Smooth muscle cell (in vitro differentiated cells): ENCODE measurements at regions not wholly inside any gene's neighbourhood (a gene's known extent, or its start where the extent isn't known, plus 50 kb on each side); places are given as distances from the start of the nearest gene placed in this dataset.

Experiments
- DNase-seq: peaks from one replicate; lab custom pipeline; 2025; ENCODE audit not compliant: unreplicated experiment; lab: John Stamatoyannopoulos, UW
- H2AFZ ChIP-seq: fragments of 200-600 bp; sonication (generic); 2 replicates; pipeline ENCODE4 v1.6.0; 2016; ENCODE audit warnings: antibody characterized with exemption, low read depth, mild to moderate bottlenecking
- H3F3A ChIP-seq: fragments of 200-600 bp; sonication (generic); 2 replicates; pipeline ENCODE4 v1.6.0; 2017; ENCODE audit warnings: antibody characterized with exemption, low read depth
- H3K27ac ChIP-seq: fragments of 200-600 bp; sonication (generic); 2 replicates; pipeline ENCODE4 v1.5.1; 2016; ENCODE audit warnings: low read depth, mild to moderate bottlenecking
- H3K27me3 ChIP-seq: fragments of 200-600 bp; sonication (generic); 2 replicates; pipeline ENCODE4 v1.6.1; 2016; ENCODE audit warnings: low read depth, mild to moderate bottlenecking
- H3K36me3 ChIP-seq: fragments of 200-600 bp; sonication (generic); 2 replicates; pipeline ENCODE4 v1.5.1; 2016; ENCODE audit warnings: low read depth
- H3K4me1 ChIP-seq: fragments of 200-600 bp; sonication (generic); 2 replicates; pipeline ENCODE4 v1.5.1; 2016; ENCODE audit warnings: low read depth
- H3K4me2 ChIP-seq: fragments of 200-600 bp; sonication (generic); 2 replicates; pipeline ENCODE4 v1.6.0; 2016; ENCODE audit warnings: mild to moderate bottlenecking
- H3K4me3 ChIP-seq: fragments of 200-600 bp; sonication (generic); 2 replicates; pipeline ENCODE4 v1.5.1; 2016; ENCODE audit warnings: mild to moderate bottlenecking
- H3K79me2 ChIP-seq: fragments of 200-600 bp; sonication (generic); 2 replicates; pipeline ENCODE4 v1.6.0; 2016; ENCODE audit warnings: low read depth, mild to moderate bottlenecking
- H3K9ac ChIP-seq: fragments of 200-600 bp; sonication (generic); 2 replicates; pipeline ENCODE4 v1.6.0; 2016; ENCODE audit warnings: low read depth
- H3K9me3 ChIP-seq: fragments of 200-600 bp; sonication (generic); replicated peaks from 2 replicates; pipeline ENCODE4 v1.5.1; 2016; ENCODE audit warnings: low read depth
- H4K20me1 ChIP-seq: fragments of 200-600 bp; sonication (generic); 2 replicates; pipeline ENCODE4 v1.6.0; 2016; ENCODE audit warnings: low read depth
- CTCF ChIP-seq: fragments of 200-600 bp; sonication (generic); IDR thresholded peaks from 2 replicates; pipeline ENCODE4 v1.5.1; 2017; ENCODE audit warnings: borderline replicate concordance, mild to moderate bottlenecking, antibody characterized with exemption; ENCODE audit not compliant: insufficient read depth, poor library complexity, severe bottlenecking

GRCh38 chr14:42673963-42674362 lies 1067.3 kb downstream of the LRFN5 start:
- TF ChIP-seq CTCF: no peak

GRCh38 chr14:42671636-42672035 lies 1065.0 kb downstream of the LRFN5 start:
- no peaks in the 10 kb centered on the region for H3F3A ChIP-seq
- TF ChIP-seq CTCF: no peak
- H3K4me1 ChIP-seq: no peaks in the 10 kb centered on the region
- no peak overlapping the region for H2AFZ ChIP-seq
- no peak overlapping the region for H3K9ac ChIP-seq
- no peak overlapping the region for H3K4me2 ChIP-seq
- no peak overlapping the region for H3K27ac ChIP-seq
- no peak for DNase-seq
- no peaks in the 10 kb centered on the region for H3K36me3 ChIP-seq
- no peaks in the 10 kb centered on the region for H3K27me3 ChIP-seq
- H4K20me1 ChIP-seq: no peaks in the 10 kb centered on the region
- no peak overlapping the region for H3K4me3 ChIP-seq
- no peaks in the 10 kb centered on the region for H3K79me2 ChIP-seq
- no peaks in the 10 kb centered on the region for H3K9me3 ChIP-seq

More at GRCh38 chr14:42673963-42674362, 1067.3 kb downstream of the LRFN5 start:
- no peak overlapping the region for H3K4me3 ChIP-seq
- no peaks in the 10 kb centered on the region for H3K4me1 ChIP-seq
- no peaks in the 10 kb centered on the region for H4K20me1 ChIP-seq
- H3K9ac ChIP-seq: no peak overlapping the region
- H3F3A ChIP-seq: no peaks in the 10 kb centered on the region
- no peaks in the 10 kb centered on the region for H3K27me3 ChIP-seq
- DNase-seq: no peak
- H3K36me3 ChIP-seq: no peaks in the 10 kb centered on the region
- no peak overlapping the region for H2AFZ ChIP-seq
- H3K27ac ChIP-seq: no peak overlapping the region
- H3K9me3 ChIP-seq: no peaks in the 10 kb centered on the region
- no peak overlapping the region for H3K4me2 ChIP-seq
- no peaks in the 10 kb centered on the region for H3K79me2 ChIP-seq

GRCh38 chr14:42665083-42665482 lies 1058.4 kb downstream of the LRFN5 start:
- Histone ChIP-seq H3K27me3 (no peaks in the 10 kb centered on the region), H3K27ac (no peak overlapping the region)
- no peak for DNase-seq

More at GRCh38 chr14:42665083-42665482, 1058.4 kb downstream of the LRFN5 start:
- no peaks in the 10 kb centered on the region for H3K9me3 ChIP-seq
- no peaks in the 10 kb centered on the region for H3K36me3 ChIP-seq
- no peak overlapping the region for H3K4me2 ChIP-seq
- no peaks in the 10 kb centered on the region for H4K20me1 ChIP-seq
- H3F3A ChIP-seq: no peaks in the 10 kb centered on the region
- no peak for TF ChIP-seq CTCF
- no peak overlapping the region for H3K4me3 ChIP-seq
- H3K4me1 ChIP-seq: no peaks in the 10 kb centered on the region
- no peaks in the 10 kb centered on the region for H3K79me2 ChIP-seq
- H3K9ac ChIP-seq: no peak overlapping the region
- no peak overlapping the region for H2AFZ ChIP-seq
